ENCODE measurements at regions not wholly inside any gene's neighbourhood (a gene's known extent, or its start where the extent isn't known, plus 50 kb on each side); places are given as distances from the start of the nearest gene placed in this dataset.

DNA sequence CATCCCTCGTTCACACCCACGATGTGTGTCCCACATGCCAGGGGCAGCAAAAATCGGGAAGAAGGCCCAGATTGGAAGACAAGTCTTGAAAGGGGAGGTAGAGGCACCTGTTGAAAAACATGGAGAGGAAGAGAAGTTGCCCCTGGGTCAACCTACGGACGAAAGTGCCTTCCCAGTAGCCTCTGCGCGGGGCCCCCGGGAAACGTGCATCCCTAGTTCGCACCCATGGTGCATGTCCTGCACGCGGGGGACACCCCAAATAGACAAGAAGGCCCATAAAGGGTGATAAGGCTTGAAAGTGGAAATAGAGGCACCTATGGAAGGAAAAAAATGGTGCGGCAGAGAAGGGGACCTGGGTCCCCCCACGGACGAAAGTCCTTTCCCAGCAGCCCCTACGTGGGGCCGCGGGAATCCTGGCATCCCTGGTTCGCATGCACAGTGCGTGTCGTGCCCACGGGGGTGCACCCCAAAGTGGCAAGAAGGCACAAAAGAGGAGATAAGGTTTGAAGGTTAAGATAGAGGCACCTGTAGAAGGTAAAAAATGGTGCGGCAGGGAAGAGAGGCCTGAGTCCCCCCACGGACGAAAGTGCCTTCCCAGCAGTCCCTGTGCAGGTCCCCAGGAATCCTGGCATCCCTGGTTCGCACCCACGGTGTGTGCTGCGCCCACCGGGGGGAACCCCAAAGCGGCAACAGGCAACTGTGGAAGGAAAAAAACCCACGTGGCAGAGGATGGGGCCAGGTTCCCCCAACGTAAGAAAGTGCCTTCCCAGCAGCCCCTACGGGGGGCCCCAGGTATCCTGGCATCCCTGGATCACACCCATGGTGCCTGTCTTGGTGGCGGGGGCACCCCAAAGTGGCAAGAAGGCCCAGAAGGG lies 278.3 kb downstream of the ALG10 start:
- Histone ChIP-seq H3K36me3 (ENCODE audit: control insufficient read depth in 5 of 5, insufficient read depth in 5 of 5, low read length in 5 of 5) (no peaks in the 10 kb centered on the region), H3K4me1 (ENCODE audit: control insufficient read depth in 5 of 5, insufficient read depth in 5 of 5, low read length in 5 of 5) (no peaks in the 10 kb centered on the region), H3K27me3 (ENCODE audit: control insufficient read depth in 5 of 5, insufficient read depth in 4 of 5, low read length in 5 of 5) (peaks cover 0 to 3% (median 2%) of the 10 kb centered on the region in 5 donors), H3K9ac (ENCODE audit: low read length in 5 of 5) (no peak overlapping the region), H3K9me3 (ENCODE audit: control insufficient read depth in 5 of 5, low read length in 5 of 5) (peaks cover 0 to 80% (median 34%) of the 10 kb centered on the region in 5 donors), H3K27ac (ENCODE audit: low read depth, low read length) (no peak overlapping the region), H3K4me3 (ENCODE audit: low read depth in 1 of 5, low read length in 5 of 5) (no peak overlapping the region)

DNA sequence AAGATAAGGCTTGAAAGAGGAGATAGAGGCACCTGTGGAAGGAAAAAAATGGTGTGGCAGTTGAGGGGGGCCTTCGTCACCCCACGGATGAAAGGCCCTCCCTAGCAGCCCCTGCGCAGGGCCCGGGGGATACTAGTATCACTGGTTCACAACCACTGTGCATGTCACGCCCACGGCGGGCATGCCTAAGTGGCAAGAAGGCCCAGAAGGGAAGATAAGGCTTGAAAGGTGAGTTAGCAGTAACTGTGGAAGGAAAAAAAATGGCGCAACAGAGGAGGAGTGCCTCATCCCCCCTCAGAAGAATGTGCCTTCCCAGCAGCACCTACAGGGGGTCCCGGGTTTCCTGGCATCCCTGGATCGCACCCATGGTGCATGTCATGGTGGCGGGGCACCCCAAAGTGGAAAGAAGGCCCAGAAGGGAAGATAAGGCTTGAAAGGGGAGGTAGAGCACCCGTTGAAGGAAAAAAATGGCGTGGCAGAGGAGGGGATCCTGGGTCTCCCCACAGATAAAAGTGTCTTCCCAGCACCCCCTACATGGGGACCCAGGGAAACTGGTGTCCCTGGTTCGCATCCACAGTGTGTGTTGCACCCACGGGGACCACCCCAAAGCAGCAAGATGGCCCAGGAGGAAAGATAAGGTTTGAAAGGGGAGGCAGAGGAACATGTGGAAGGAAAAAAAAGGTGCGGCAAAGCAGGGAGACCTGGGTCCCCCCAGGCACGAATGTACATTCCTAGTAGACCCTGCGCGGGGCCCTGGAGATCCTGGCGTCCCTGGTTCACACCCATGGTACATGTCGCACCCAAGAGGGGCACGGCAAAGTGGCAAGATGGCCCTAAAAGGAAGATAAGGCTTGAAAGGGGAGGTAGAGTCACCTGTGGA lies 279.2 kb downstream of the ALG10 start:
- Histone ChIP-seq H3K4me3 (ENCODE audit: low read depth in 1 of 5, low read length in 5 of 5) (no peak overlapping the region), H3K9me3 (ENCODE audit: control insufficient read depth in 5 of 5, low read length in 5 of 5) (peaks cover 0 to 82% (median 30%) of the 10 kb centered on the region in 5 donors), H3K36me3 (ENCODE audit: control insufficient read depth in 5 of 5, insufficient read depth in 5 of 5, low read length in 5 of 5) (no peaks in the 10 kb centered on the region), H3K27me3 (ENCODE audit: control insufficient read depth in 5 of 5, insufficient read depth in 4 of 5, low read length in 5 of 5) (peaks cover 0 to 3% (median 2%) of the 10 kb centered on the region in 5 donors), H3K27ac (ENCODE audit: low read depth, low read length) (no peak overlapping the region), H3K9ac (ENCODE audit: low read length in 5 of 5) (no peak overlapping the region), H3K4me1 (ENCODE audit: control insufficient read depth in 5 of 5, insufficient read depth in 5 of 5, low read length in 5 of 5) (no peaks in the 10 kb centered on the region)

DNA sequence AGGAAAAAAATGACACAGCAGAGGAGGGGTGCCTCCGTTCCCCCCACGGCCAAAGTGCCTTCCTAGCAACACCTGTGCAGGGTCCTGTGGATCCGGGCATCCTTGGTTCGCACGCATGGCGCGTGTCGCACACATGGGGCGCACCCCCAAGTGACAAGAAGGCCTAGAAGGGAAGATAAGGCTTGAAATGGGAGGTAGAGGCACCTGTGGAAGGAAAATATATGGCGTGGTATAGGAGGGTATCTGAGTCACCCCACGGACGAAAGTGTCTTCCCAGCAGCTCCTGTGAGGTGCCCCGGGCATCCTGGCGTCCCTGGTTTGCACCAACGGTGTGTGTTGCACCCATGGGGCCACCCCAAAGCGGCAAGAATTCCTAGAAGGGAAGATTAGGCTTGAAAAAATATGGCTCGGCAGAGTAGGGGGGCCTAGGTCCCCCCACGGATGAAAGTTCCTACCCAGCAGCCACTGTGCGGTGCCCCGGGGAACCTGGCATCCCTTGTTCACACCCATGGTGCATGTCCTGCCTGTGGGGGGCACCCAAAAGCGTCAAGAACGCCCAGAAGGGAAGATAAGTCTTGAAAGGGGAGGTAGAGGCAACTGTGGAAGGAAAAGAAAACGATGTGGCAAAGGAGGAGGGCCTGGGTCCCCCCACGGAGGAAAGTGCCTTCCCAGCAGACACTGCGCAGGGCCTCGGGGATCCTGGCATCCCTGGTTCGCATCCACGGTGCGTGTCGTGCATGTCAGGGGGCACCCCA lies 280.0 kb downstream of the ALG10 start:
- Histone ChIP-seq H3K9me3 (ENCODE audit: control insufficient read depth in 5 of 5, low read length in 5 of 5) (peaks cover 0 to 76% (median 29%) of the 10 kb centered on the region in 5 donors), H3K36me3 (ENCODE audit: control insufficient read depth in 5 of 5, insufficient read depth in 5 of 5, low read length in 5 of 5) (no peaks in the 10 kb centered on the region), H3K27me3 (ENCODE audit: control insufficient read depth in 5 of 5, insufficient read depth in 4 of 5, low read length in 5 of 5) (peaks cover 0 to 3% (median 2%) of the 10 kb centered on the region in 5 donors), H3K27ac (ENCODE audit: low read depth, low read length) (no peak overlapping the region), H3K4me1 (ENCODE audit: control insufficient read depth in 5 of 5, insufficient read depth in 5 of 5, low read length in 5 of 5) (no peaks in the 10 kb centered on the region), H3K9ac (ENCODE audit: low read length in 5 of 5) (no peak overlapping the region), H3K4me3 (ENCODE audit: low read depth in 1 of 5, low read length in 5 of 5) (no peak overlapping the region)

DNA sequence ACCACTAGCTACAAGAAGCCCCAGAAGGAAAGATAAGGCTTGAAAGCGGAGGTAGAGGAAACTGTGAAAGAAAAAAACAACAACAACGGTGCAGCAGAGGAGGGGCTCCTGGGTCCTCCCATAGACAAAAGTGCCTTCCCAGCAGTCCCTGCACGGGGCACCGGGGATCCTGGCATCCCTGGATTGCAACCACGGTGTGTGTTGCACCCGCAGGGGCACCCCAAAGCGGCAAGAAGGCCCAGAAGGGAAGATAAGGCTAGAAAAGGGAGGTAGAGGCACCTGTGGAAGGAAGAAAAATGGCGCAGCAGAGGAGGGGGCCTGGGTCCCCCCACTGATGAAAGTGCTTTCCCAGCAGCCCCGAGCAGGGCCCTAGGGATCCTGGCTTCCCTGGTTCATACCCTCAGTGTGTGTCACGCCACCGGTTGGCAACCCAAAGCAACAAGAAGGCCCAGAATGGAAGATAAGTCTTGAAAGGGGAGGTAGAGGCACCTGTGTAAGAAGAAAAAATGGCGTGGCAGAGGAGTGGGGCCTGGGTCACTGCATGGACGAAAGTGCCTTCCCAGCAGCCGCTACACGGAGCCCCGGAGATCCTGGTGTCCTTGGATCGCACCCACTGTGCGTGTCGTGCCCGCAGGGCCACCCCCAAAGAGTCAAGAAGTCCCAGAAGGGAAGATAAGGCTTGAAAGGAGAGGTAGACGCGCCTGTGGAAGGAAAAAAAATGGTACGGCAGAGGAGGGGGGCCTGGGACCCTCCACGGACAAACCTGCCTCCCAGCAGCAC lies 281.0 kb downstream of the ALG10 start:
- Histone ChIP-seq H3K9ac (ENCODE audit: low read length in 5 of 5) (no peak overlapping the region), H3K4me3 (ENCODE audit: low read depth in 1 of 5, low read length in 5 of 5) (no peak overlapping the region), H3K4me1 (ENCODE audit: control insufficient read depth in 5 of 5, insufficient read depth in 5 of 5, low read length in 5 of 5) (no peaks in the 10 kb centered on the region), H3K36me3 (ENCODE audit: control insufficient read depth in 5 of 5, insufficient read depth in 5 of 5, low read length in 5 of 5) (no peaks in the 10 kb centered on the region), H3K27ac (ENCODE audit: low read depth, low read length) (no peak overlapping the region), H3K27me3 (ENCODE audit: control insufficient read depth in 5 of 5, insufficient read depth in 4 of 5, low read length in 5 of 5) (peaks cover 0 to 3% (median 0%) of the 10 kb centered on the region in 5 donors), H3K9me3 (ENCODE audit: control insufficient read depth in 5 of 5, low read length in 5 of 5) (peaks cover 0 to 74% (median 24%) of the 10 kb centered on the region in 5 donors)

DNA sequence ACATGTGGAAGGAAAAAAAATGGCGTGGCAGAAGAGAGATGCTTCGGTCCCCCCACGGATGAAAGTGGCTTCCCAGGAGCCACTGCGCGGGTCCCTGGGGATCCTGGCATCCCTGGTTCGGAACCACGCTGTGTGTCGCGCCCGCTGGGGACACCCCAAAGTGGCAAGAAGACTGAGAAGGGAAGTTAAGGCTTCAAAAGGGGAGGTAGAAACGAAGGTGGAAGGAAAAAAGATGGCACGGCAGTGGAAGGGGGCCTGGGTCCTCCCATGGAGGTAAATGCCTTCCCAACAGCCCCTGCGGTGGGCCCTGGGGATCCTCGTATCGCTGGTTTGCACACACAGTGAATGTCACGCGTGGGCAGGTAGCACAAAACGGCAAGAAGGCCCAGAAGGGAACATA lies 281.7 kb downstream of the ALG10 start:
- Histone ChIP-seq H3K36me3 (ENCODE audit: control insufficient read depth in 5 of 5, insufficient read depth in 5 of 5, low read length in 5 of 5) (no peaks in the 10 kb centered on the region), H3K27me3 (ENCODE audit: control insufficient read depth in 5 of 5, insufficient read depth in 4 of 5, low read length in 5 of 5) (peaks cover 0 to 3% (median 0%) of the 10 kb centered on the region in 5 donors), H3K9ac (ENCODE audit: low read length in 5 of 5) (no peak overlapping the region), H3K27ac (ENCODE audit: low read depth, low read length) (no peak overlapping the region), H3K4me3 (ENCODE audit: low read depth in 1 of 5, low read length in 5 of 5) (no peak overlapping the region), H3K4me1 (ENCODE audit: control insufficient read depth in 5 of 5, insufficient read depth in 5 of 5, low read length in 5 of 5) (no peaks in the 10 kb centered on the region), H3K9me3 (ENCODE audit: control insufficient read depth in 5 of 5, low read length in 5 of 5) (peaks cover 0 to 72% (median 24%) of the 10 kb centered on the region in 5 donors)

DNA sequence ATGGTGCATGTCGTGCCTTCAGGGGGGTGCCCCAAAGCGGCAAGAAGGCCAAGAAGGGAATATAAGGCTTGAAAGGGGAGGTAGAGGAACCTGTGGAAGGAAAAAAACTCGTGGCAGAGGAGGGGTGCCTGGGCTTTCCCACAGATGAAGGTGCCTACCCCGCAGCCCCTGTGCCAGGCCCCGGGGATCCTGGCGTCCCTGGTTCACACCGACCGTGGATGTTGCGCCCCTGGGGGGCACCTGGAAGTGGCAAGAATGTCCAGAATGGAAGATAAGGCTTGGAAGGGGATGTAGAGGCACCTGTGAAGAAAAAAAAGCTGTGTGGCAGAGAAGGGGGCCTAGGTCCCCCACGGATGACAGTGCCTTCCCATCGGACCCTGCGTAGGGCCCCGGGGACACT lies 282.2 kb downstream of the ALG10 start:
- Histone ChIP-seq H3K9me3 (ENCODE audit: control insufficient read depth in 5 of 5, low read length in 5 of 5) (peaks cover 0 to 72% (median 24%) of the 10 kb centered on the region in 5 donors), H3K36me3 (ENCODE audit: control insufficient read depth in 5 of 5, insufficient read depth in 5 of 5, low read length in 5 of 5) (no peaks in the 10 kb centered on the region), H3K4me1 (ENCODE audit: control insufficient read depth in 5 of 5, insufficient read depth in 5 of 5, low read length in 5 of 5) (no peaks in the 10 kb centered on the region), H3K27ac (ENCODE audit: low read depth, low read length) (no peak overlapping the region), H3K4me3 (ENCODE audit: low read depth in 1 of 5, low read length in 5 of 5) (no peak overlapping the region), H3K27me3 (ENCODE audit: control insufficient read depth in 5 of 5, insufficient read depth in 4 of 5, low read length in 5 of 5) (peaks cover 0 to 2% (median 0%) of the 10 kb centered on the region in 5 donors), H3K9ac (ENCODE audit: low read length in 5 of 5) (no peak overlapping the region)

DNA sequence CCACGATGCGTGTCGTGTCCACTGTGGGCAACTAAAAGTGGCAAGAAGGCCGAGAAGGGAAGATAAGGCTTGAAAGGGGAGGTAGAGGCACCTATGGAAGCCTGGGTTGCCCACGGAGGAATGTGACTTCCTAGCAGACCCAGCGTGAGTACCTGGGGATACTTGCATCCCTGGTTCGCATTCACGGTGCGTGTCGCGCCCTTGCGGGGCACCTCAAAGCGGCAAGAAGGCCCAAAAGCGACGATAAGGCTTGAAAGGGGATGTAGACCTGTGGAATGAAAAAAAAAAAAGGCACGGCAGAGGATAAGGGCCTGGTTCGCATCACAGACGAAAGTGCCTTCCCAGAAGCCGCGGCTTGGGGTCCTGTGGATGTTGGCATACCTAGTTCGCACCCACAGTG lies 282.9 kb downstream of the ALG10 start:
- Histone ChIP-seq H3K27me3 (ENCODE audit: control insufficient read depth in 5 of 5, insufficient read depth in 4 of 5, low read length in 5 of 5) (no peaks in the 10 kb centered on the region), H3K4me1 (ENCODE audit: control insufficient read depth in 5 of 5, insufficient read depth in 5 of 5, low read length in 5 of 5) (no peaks in the 10 kb centered on the region), H3K4me3 (ENCODE audit: low read depth in 1 of 5, low read length in 5 of 5) (no peak overlapping the region), H3K27ac (ENCODE audit: low read depth, low read length) (no peak overlapping the region), H3K9ac (ENCODE audit: low read length in 5 of 5) (no peak overlapping the region), H3K36me3 (ENCODE audit: control insufficient read depth in 5 of 5, insufficient read depth in 5 of 5, low read length in 5 of 5) (no peaks in the 10 kb centered on the region), H3K9me3 (ENCODE audit: control insufficient read depth in 5 of 5, low read length in 5 of 5) (peaks cover 0 to 66% (median 22%) of the 10 kb centered on the region in 5 donors)

DNA sequence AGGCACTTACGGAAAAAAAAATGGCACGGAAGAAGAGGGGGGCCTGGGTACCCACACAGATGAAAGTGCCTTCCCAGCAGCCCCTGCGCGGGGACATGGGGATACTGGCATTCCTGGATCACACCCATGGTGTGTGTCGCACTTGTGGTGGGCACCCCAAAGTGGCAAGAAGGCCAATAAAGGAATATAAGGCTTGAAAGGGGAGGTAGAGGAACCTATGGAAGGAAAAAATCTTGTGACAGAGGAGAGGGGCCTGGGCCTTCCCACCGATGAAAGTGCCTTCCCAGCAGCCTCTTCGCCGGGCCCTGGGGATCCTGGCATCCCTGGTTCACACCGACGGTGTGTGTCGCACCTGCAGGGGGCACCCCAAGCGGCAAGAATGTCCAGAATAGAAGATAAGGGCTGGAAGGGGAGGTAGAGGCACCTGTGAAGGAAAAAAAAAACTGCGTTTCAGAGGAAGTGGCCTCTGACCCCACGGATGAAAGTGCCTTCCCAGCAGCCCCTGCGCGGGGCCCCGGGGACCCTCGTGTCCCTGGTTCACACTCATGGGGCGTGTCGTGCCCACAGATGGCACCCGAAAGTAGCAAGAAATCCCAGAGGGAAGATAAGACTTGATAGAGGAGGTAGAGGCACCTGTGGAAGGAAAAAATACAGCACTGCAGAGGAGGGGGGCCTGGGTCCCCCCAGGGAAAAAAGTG lies 284.0 kb downstream of the ALG10 start:
- Histone ChIP-seq H3K36me3 (ENCODE audit: control insufficient read depth in 5 of 5, insufficient read depth in 5 of 5, low read length in 5 of 5) (no peaks in the 10 kb centered on the region), H3K9ac (ENCODE audit: low read length in 5 of 5) (no peak overlapping the region), H3K9me3 (ENCODE audit: control insufficient read depth in 5 of 5, low read length in 5 of 5) (peaks cover 0 to 56% (median 22%) of the 10 kb centered on the region in 5 donors), H3K27ac (ENCODE audit: low read depth, low read length) (no peak overlapping the region), H3K27me3 (ENCODE audit: control insufficient read depth in 5 of 5, insufficient read depth in 4 of 5, low read length in 5 of 5) (no peaks in the 10 kb centered on the region), H3K4me3 (ENCODE audit: low read depth in 1 of 5, low read length in 5 of 5) (no peak overlapping the region), H3K4me1 (ENCODE audit: control insufficient read depth in 5 of 5, insufficient read depth in 5 of 5, low read length in 5 of 5) (no peaks in the 10 kb centered on the region)
